Liver (tissue), 3 donors: ENCODE measurements at regions not wholly inside any gene's neighbourhood (a gene's known extent, or its start where the extent isn't known, plus 50 kb on each side); places are given as distances from the start of the nearest gene placed in this dataset.

ENCODE experiments used
- ATF3 ChIP-seq: IDR thresholded peaks from 2 replicates; pipeline ENCODE4 v1.6.1; 2016; ENCODE audit warnings: antibody characterized with exemption
- CTCF ChIP-seq: fragments of 150-350 bp; IDR thresholded peaks from 2 replicates; pipeline ENCODE4 v1.5.1; 2017; ENCODE audit warnings: improper control_type of control experiment, low read depth, low read length; ENCODE audit not compliant: missing input control
- EGR1 ChIP-seq, 2 donors: IDR thresholded peaks; 2 replicates each; pipeline ENCODE4 v1.6.1; 2016 to 2018; ENCODE audit warnings: antibody characterized with exemption in 2 of 2, low read depth in 2 of 2
- RAD21 ChIP-seq, 2 donors: IDR thresholded peaks; 2 replicates each; pipeline ENCODE4 v1.6.1; 2016; ENCODE audit warnings: antibody characterized with exemption in 2 of 2, mild to moderate bottlenecking in 2 of 2
- RXRA ChIP-seq, 2 donors: IDR thresholded peaks; 2 replicates each; pipeline ENCODE4 v1.6.1; 2017 to 2018; ENCODE audit warnings: antibody characterized with exemption in 2 of 2, mild to moderate bottlenecking in 1 of 2
- SP1 ChIP-seq: IDR thresholded peaks from 2 replicates; pipeline ENCODE4 v1.6.1; 2018; ENCODE audit warnings: antibody characterized with exemption, mild to moderate bottlenecking
- YY1 ChIP-seq: IDR thresholded peaks from 2 replicates; pipeline ENCODE4 v1.6.1; 2016; ENCODE audit warnings: antibody characterized with exemption, mild to moderate bottlenecking
- ZBTB33 ChIP-seq: IDR thresholded peaks from 2 replicates; pipeline ENCODE4 v1.6.1; 2016; ENCODE audit warnings: antibody characterized with exemption
- donor health status: healthy.
- donor health status: healthy.

GRCh38 chr20:40589581-40589980 is 99.5 kb downstream of the MAFB start:
- no peak for TF ChIP-seq CTCF
- TF ChIP-seq ATF3 = no peak
- no peak for TF ChIP-seq EGR1 (IDR thresholded peaks at IDR 0.05; ENCODE audit: low read depth in 2 of 2)
- TF ChIP-seq RAD21 (IDR thresholded peaks at IDR 0.05) = no peak
- TF ChIP-seq ZBTB33 = no peak
- no peak for TF ChIP-seq SP1
- no peak for TF ChIP-seq YY1
- no peak for TF ChIP-seq RXRA (IDR thresholded peaks at IDR 0.05)
